Colonic mucosa (tissue), 4 donors: ENCODE measurements at regions not wholly inside any gene's neighbourhood (a gene's known extent, or its start where the extent isn't known, plus 50 kb on each side); places are given as distances from the start of the nearest gene placed in this dataset.

Experiments
- DNase-seq: peaks from one replicate; pipeline ENCODE4 v3.0.0-alpha.2; 2020
- H3K27ac ChIP-seq: fragments of 200-600 bp; one replicate; pipeline ENCODE4 v1.8.0; 2021
- H3K27me3 ChIP-seq: fragments of 200-600 bp; one replicate; pipeline ENCODE4 v1.8.0; 2021
- H3K36me3 ChIP-seq: fragments of 200-600 bp; one replicate; pipeline ENCODE4 v1.8.0; 2021
- H3K4me1 ChIP-seq: fragments of 200-600 bp; one replicate; pipeline ENCODE4 v1.8.0; 2021; ENCODE audit warnings: mild to moderate bottlenecking
- H3K4me3 ChIP-seq: fragments of 200-600 bp; one replicate; pipeline ENCODE4 v1.8.0; 2021
- H3K9ac ChIP-seq, 2 donors: one replicate each; pipeline ENCODE4 v1.7.0; 2013; ENCODE audit warnings: control low read depth in 2 of 2, low read depth in 2 of 2, low read length in 2 of 2
- H3K9me3 ChIP-seq: fragments of 200-600 bp; one replicate; pipeline ENCODE4 v1.8.0; 2021
- intact Hi-C: fragments of 100-400 bp; cut with DNase I; formaldehyde crosslinking; loops from one replicate; pipeline ENCODE4 v1.14.1; 2022
- TF ChIP-seq, protein P1 (sequence below): fragments of 200-600 bp; IDR thresholded peaks from one replicate; pipeline ENCODE4 v1.8.0; 2022; ENCODE audit warnings: antibody characterized with exemption, mild to moderate bottlenecking
- donor health status: healthy.
- donor health status: DM: no; HTN: no; CAD: no.
- donor health status: DM: no; HTN: no; CAD: no.

DNA sequence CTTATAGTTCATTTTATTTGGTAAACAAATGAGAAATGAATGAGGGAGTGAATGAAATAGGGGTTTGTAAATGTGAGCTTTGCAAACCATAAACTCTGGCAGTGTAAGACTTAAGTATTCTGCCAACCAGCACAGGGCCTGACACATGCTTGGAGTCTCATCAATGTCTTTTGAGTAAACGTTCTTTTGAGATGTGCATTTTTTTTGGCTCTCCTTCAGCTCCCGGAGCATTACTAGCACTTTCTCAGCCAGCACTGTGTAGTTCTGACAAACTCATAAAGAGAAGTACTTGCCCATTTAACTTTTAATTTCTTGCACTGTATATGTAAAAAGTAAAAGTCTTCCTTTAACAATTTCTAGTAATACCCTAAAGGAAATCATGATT, 245.3 kb downstream of the HS3ST1 start:
- intact Hi-C loops = no loop called here
- Histone ChIP-seq H3K27ac (no peak overlapping the region), H3K9me3 (no peaks in the 10 kb centered on the region), H3K36me3 (no peaks in the 10 kb centered on the region), H3K27me3 (no peaks in the 10 kb centered on the region), H3K4me3 (no peak overlapping the region), H3K9ac (no peak overlapping the region), H3K4me1 (no peaks in the 10 kb centered on the region)
- TF ChIP-seq, protein P1, sequence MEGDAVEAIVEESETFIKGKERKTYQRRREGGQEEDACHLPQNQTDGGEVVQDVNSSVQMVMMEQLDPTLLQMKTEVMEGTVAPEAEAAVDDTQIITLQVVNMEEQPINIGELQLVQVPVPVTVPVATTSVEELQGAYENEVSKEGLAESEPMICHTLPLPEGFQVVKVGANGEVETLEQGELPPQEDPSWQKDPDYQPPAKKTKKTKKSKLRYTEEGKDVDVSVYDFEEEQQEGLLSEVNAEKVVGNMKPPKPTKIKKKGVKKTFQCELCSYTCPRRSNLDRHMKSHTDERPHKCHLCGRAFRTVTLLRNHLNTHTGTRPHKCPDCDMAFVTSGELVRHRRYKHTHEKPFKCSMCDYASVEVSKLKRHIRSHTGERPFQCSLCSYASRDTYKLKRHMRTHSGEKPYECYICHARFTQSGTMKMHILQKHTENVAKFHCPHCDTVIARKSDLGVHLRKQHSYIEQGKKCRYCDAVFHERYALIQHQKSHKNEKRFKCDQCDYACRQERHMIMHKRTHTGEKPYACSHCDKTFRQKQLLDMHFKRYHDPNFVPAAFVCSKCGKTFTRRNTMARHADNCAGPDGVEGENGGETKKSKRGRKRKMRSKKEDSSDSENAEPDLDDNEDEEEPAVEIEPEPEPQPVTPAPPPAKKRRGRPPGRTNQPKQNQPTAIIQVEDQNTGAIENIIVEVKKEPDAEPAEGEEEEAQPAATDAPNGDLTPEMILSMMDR = no peak
- no peak for DNase-seq

DNA sequence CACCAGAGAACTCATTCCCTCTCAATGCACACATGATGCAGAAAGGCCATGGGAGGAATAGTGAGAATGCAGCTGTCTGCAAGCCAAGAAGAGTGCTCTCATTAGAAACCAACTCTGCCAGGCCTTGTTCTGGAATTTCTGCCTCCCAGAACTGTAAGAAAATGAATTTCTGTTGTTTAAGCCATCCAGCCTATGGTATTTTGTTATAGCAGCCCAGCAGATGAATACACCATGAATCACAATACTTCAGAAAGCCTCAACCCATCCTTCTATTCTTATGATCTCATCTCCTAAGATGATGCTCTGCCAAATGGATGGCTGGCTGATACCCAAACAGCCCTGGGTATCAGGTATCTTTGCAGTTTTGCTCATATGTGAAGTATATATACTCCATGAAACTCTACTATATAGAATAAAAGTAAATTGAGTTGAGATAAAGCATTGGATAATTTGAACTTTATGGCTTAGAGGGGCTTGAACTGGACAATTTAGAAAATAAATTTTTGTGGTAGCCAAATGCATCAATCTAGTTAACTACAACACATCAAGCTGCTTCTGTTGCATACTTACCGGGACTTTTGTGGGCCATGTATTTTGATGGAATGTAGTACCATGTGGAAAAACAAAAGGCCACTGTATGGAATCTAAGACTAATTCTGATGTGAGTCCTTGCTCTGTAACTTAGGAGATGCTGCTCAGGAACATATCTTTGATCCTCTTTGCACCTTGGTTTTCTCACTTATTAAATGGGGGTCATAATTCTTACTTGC, 245.9 kb downstream of the HS3ST1 start:
- intact Hi-C loops = no loop called here
- no peaks in the 10 kb centered on the region for H3K27me3 ChIP-seq
- H3K36me3 ChIP-seq = no peaks in the 10 kb centered on the region
- H3K4me1 ChIP-seq = no peaks in the 10 kb centered on the region
- TF ChIP-seq, protein P1 = no peak
- no peak overlapping the region for H3K4me3 ChIP-seq
- H3K9me3 ChIP-seq = no peaks in the 10 kb centered on the region
- DNase-seq = no peak
- H3K9ac ChIP-seq = no peak overlapping the region
- H3K27ac ChIP-seq = no peak overlapping the region

DNA sequence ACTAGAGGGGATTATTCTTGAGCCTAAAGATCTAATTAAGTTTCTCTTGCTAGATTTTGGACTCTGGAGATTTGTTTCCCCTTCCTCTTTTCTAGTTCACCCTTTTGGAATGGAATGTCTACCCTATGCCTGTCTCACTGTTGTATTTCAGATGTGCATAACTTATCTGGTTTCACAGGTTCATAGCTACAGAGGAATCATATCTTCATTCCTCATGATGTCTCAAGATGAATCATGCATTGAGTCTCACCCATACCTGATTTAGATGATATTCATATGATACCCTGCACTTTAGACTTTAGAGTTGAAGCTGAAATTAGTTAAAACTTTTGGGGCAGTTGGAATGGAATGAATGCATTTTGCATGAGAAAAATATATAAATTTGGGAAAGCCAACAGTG, 246.7 kb downstream of the HS3ST1 start:
- Histone ChIP-seq H3K9me3 (no peaks in the 10 kb centered on the region), H3K4me3 (no peak overlapping the region), H3K27me3 (no peaks in the 10 kb centered on the region), H3K36me3 (no peaks in the 10 kb centered on the region), H3K4me1 (no peaks in the 10 kb centered on the region), H3K27ac (no peak overlapping the region), H3K9ac (no peak overlapping the region)
- no peak for DNase-seq
- TF ChIP-seq, protein P1 = no peak
- intact Hi-C loops = no loop called here

DNA sequence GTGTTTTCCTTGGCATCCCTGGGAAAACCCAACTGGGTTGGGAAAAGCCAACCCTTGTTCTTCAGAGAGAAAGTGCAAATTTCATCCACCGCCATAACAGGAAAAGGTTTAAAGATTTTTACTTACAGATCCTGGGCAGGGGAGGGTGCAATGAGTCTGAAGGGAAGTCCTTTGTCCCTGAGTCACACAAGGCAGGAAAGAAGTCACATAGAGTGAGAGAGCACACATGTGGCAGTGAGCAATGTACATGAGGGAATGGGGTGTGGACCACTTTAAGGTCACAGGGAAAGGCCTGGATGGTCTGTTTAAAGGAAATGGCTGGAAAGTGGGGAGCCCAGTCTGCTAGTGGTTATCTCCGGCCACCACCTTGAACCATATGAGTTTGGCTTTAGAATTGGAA, 248.9 kb downstream of the HS3ST1 start:
- Histone ChIP-seq H3K36me3 (no peaks in the 10 kb centered on the region), H3K27me3 (no peaks in the 10 kb centered on the region), H3K4me3 (no peak overlapping the region), H3K9ac (no peak overlapping the region), H3K27ac (no peak overlapping the region), H3K4me1 (no peaks in the 10 kb centered on the region), H3K9me3 (no peaks in the 10 kb centered on the region)
- TF ChIP-seq, protein P1 = no peak
- intact Hi-C loops = no loop called here
- no peak for DNase-seq

DNA sequence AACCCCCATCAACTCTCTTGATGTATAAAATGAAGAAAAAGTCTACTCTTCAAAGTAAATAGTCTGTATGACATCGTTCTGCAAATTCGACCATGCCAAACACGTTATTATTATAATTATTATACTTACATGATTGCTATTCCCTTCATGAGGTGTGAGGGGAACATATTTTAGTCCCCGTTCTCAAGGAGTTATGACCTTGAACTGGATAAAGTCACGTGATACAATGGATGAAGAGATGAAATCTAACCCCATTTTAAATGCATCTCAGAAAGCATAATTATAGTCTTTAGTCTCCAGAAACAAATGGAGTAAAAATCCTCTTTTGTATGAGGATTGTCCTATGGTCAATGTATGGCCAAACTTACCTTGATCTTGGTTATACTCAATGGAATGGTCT, 250.3 kb downstream of the HS3ST1 start:
- no peak overlapping the region for H3K9ac ChIP-seq
- intact Hi-C loops = no loop called here
- H3K27ac ChIP-seq = no peak overlapping the region
- no peak overlapping the region for H3K4me3 ChIP-seq
- no peak for DNase-seq
- TF ChIP-seq, protein P1 = no peak
- H3K36me3 ChIP-seq = no peaks in the 10 kb centered on the region
- H3K27me3 ChIP-seq = no peaks in the 10 kb centered on the region
- no peaks in the 10 kb centered on the region for H3K9me3 ChIP-seq
- H3K4me1 ChIP-seq = no peaks in the 10 kb centered on the region
